GM19238 (cell line): ENCODE measurements at regions not wholly inside any gene's neighbourhood (a gene's known extent, or its start where the extent isn't known, plus 50 kb on each side); places are given as distances from the start of the nearest gene placed in this dataset.

Experiments
- DNase-seq: peaks from one replicate; pipeline ENCODE4 v3.0.0; 2011; ENCODE audit warnings: low spot score; ENCODE audit not compliant: insufficient read length

GRCh38 chr3:43894176-43895049 lies 203.7 kb downstream of the ABHD5 start:
- no peak for DNase-seq

GRCh38 chr3:43895573-43895972 lies 204.8 kb downstream of the ABHD5 start:
- DNase-seq = no peak

- no peak for DNase-seq
Measured at GRCh38 chr3:43902415-43902814, 211.7 kb downstream of the ABHD5 start.

GRCh38 chr3:43905157-43905556 lies 214.4 kb downstream of the ABHD5 start:
- no peak for DNase-seq

GRCh38 chr3:43906849-43907507 lies 216.2 kb downstream of the ABHD5 start:
- no peak for DNase-seq

GRCh38 chr3:43907508-43907858 lies 216.7 kb downstream of the ABHD5 start:
- DNase-seq = peak; percentile 37

GRCh38 chr3:43908456-43908855 lies 217.7 kb downstream of the ABHD5 start:
- DNase-seq = no peak

GRCh38 chr3:43909149-43909548 lies 218.4 kb downstream of the ABHD5 start:
- DNase-seq = no peak

- no peak for DNase-seq
Measured at GRCh38 chr3:43910750-43911149, 220.0 kb downstream of the ABHD5 start.

- DNase-seq = no peak
Measured at GRCh38 chr3:43913036-43913948, 222.6 kb downstream of the ABHD5 start.

GRCh38 chr3:43914269-43914668 lies 223.5 kb downstream of the ABHD5 start:
- no peak for DNase-seq

GRCh38 chr3:43915546-43915945 lies 224.8 kb downstream of the ABHD5 start:
- no peak for DNase-seq

GRCh38 chr3:43917361-43917760 lies 226.6 kb downstream of the ABHD5 start:
- no peak for DNase-seq

- no peak for DNase-seq
Measured at GRCh38 chr3:43919029-43919428, 228.3 kb downstream of the ABHD5 start.

- DNase-seq = no peak
Measured at GRCh38 chr3:43921056-43921648, 230.4 kb downstream of the ABHD5 start.

- DNase-seq = no peak
Measured at GRCh38 chr3:43922374-43922773, 231.6 kb downstream of the ABHD5 start.

- no peak for DNase-seq
Measured at GRCh38 chr3:43923104-43923882, 232.6 kb downstream of the ABHD5 start.

- DNase-seq = no peak
Measured at GRCh38 chr3:43926055-43926454, 235.3 kb downstream of the ABHD5 start.

- no peak for DNase-seq
Measured at GRCh38 chr3:43932921-43933320, 242.2 kb downstream of the ABHD5 start.

GRCh38 chr3:43948013-43948412 lies 257.3 kb downstream of the ABHD5 start:
- no peak for DNase-seq

- DNase-seq = no peak
Measured at GRCh38 chr3:43949594-43949993, 258.9 kb downstream of the ABHD5 start.
